GM06990 (cell line): ENCODE measurements at regions not wholly inside any gene's neighbourhood (a gene's known extent, or its start where the extent isn't known, plus 50 kb on each side); places are given as distances from the start of the nearest gene placed in this dataset.

Experiments used
- DNase-seq: peaks from one replicate; pipeline ENCODE4 v3.0.0-alpha.2; 2011; ENCODE audit not compliant: insufficient read length; ENCODE audit errors: extremely low read depth
- H3K27me3 ChIP-seq: replicated peaks from 2 replicates; pipeline ENCODE4 v1.6.0; 2011; ENCODE audit warnings: low read length; ENCODE audit not compliant: control insufficient read depth, insufficient read depth
- H3K36me3 ChIP-seq: 2 replicates; pipeline ENCODE4 v1.5.1; 2011; ENCODE audit warnings: low read length; ENCODE audit not compliant: control insufficient read depth, insufficient read depth
- H3K4me3 ChIP-seq: replicated peaks from 2 replicates; pipeline ENCODE4 v1.5.1; 2011; ENCODE audit warnings: low read depth, mild to moderate bottlenecking, control low read depth, low read length
- CTCF ChIP-seq: IDR thresholded peaks from 2 replicates; pipeline ENCODE4 v1.5.1; 2011; ENCODE audit warnings: low read length, control low read depth, mild to moderate bottlenecking, inconsistent platforms; ENCODE audit not compliant: insufficient read depth, poor library complexity, severe bottlenecking

GRCh38 chrX:155718972-155719586 lies 106.3 kb upstream of the TMLHE start:
- Histone ChIP-seq H3K36me3 (no peaks in the 10 kb centered on the region), H3K27me3 (no peaks in the 10 kb centered on the region), H3K4me3 (no peak overlapping the region)
- no peak for TF ChIP-seq CTCF
- no peak for DNase-seq

GRCh38 chrX:155715141-155715540 lies 102.4 kb upstream of the TMLHE start:
- no peaks in the 10 kb centered on the region for H3K36me3 ChIP-seq
- no peak for TF ChIP-seq CTCF
- DNase-seq, result no peak
- H3K27me3 ChIP-seq, result no peaks in the 10 kb centered on the region
- no peak overlapping the region for H3K4me3 ChIP-seq

GRCh38 chrX:155695419-155695818 lies 82.7 kb upstream of the TMLHE start:
- no peak for TF ChIP-seq CTCF
- H3K36me3 ChIP-seq, result no peaks in the 10 kb centered on the region
- DNase-seq, result no peak
- H3K4me3 ChIP-seq, result no peak overlapping the region
- H3K27me3 ChIP-seq, result no peaks in the 10 kb centered on the region

- Histone ChIP-seq H3K36me3 (no peaks in the 10 kb centered on the region), H3K4me3 (no peak overlapping the region), H3K27me3 (no peaks in the 10 kb centered on the region)
- TF ChIP-seq CTCF, result no peak
- DNase-seq, result no peak
Measured at GRCh38 chrX:155694649-155695048, 81.9 kb upstream of the TMLHE start.

GRCh38 chrX:155682834-155683233 lies 70.1 kb upstream of the TMLHE start:
- DNase-seq, result no peak
- no peaks in the 10 kb centered on the region for H3K27me3 ChIP-seq
- no peak overlapping the region for H3K4me3 ChIP-seq
- H3K36me3 ChIP-seq, result no peaks in the 10 kb centered on the region
- TF ChIP-seq CTCF, result no peak

- TF ChIP-seq CTCF, result no peak
- no peak for DNase-seq
Measured at GRCh38 chrX:155679715-155680114, 67.0 kb upstream of the TMLHE start.

More at GRCh38 chrX:155679715-155680114, 67.0 kb upstream of the TMLHE start:
- Histone ChIP-seq H3K36me3 (no peaks in the 10 kb centered on the region), H3K27me3 (no peaks in the 10 kb centered on the region), H3K4me3 (no peak overlapping the region)
